ENCODE measurements at regions not wholly inside any gene's neighbourhood (a gene's known extent, or its start where the extent isn't known, plus 50 kb on each side); places are given as distances from the start of the nearest gene placed in this dataset.

DNA sequence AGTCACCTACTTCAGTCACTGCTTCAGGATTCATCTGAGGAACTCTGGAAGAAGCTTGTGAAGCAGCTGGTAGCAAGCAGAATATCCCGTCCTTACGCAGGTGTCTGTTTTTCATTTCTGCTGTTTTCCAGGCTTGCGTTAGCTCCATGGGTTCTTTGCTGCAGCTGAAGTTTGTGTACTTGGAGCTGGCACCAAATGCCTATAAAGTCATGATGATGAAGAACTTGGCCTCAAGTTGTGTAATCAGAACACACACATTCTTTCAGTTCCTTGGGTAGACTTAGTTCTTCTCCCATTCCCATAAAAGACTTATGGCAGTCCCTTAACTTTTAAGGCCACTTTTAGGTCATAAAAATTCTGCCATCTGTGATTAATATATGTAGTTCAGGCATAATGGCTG, 116.7 kb downstream of the LRRC70 start:
- TF ChIP-seq, protein P1, sequence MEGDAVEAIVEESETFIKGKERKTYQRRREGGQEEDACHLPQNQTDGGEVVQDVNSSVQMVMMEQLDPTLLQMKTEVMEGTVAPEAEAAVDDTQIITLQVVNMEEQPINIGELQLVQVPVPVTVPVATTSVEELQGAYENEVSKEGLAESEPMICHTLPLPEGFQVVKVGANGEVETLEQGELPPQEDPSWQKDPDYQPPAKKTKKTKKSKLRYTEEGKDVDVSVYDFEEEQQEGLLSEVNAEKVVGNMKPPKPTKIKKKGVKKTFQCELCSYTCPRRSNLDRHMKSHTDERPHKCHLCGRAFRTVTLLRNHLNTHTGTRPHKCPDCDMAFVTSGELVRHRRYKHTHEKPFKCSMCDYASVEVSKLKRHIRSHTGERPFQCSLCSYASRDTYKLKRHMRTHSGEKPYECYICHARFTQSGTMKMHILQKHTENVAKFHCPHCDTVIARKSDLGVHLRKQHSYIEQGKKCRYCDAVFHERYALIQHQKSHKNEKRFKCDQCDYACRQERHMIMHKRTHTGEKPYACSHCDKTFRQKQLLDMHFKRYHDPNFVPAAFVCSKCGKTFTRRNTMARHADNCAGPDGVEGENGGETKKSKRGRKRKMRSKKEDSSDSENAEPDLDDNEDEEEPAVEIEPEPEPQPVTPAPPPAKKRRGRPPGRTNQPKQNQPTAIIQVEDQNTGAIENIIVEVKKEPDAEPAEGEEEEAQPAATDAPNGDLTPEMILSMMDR (IDR thresholded peaks at IDR 0.05 in 4 of 5, conservative IDR thresholded peaks at IDR 0.05 in 1 of 5) = no peak
- TF ChIP-seq POLR2A (IDR thresholded peaks at IDR 0.05) = no peak
